GM11168 (cell line): ENCODE measurements at regions not wholly inside any gene's neighbourhood (a gene's known extent, or its start where the extent isn't known, plus 50 kb on each side); places are given as distances from the start of the nearest gene placed in this dataset.

ENCODE experiments used
- in situ Hi-C: fragments of 300-500 bp; cut with MboI; formaldehyde crosslinking; loops from one replicate; pipeline ENCODE4 v1.12.0; 2022; ENCODE audit warnings: low sequenced_read_pairs; ENCODE audit not compliant: unreplicated experiment

- in situ Hi-C loops, result no loop called here
Measured at GRCh38 chr10:78690354-78691111, 378.2 kb upstream of the ZMIZ1 start.

- in situ Hi-C loops, result no loop called here
Measured at GRCh38 chr10:78691301-78692030, 377.3 kb upstream of the ZMIZ1 start.

GRCh38 chr10:78692071-78692470 is 376.7 kb upstream of the ZMIZ1 start:
- in situ Hi-C loops, result no loop called here

- in situ Hi-C loops, result no loop called here
Measured at GRCh38 chr10:78695846-78696245, 372.9 kb upstream of the ZMIZ1 start.

GRCh38 chr10:78696791-78697395 is 371.9 kb upstream of the ZMIZ1 start:
- in situ Hi-C loops, result no loop called here

GRCh38 chr10:78699971-78700370 is 368.8 kb upstream of the ZMIZ1 start:
- in situ Hi-C loops, result no loop called here

GRCh38 chr10:78700413-78700812 is 368.4 kb upstream of the ZMIZ1 start:
- in situ Hi-C loops, result no loop called here

- in situ Hi-C loops, result no loop called here
Measured at GRCh38 chr10:78700816-78701520, 367.8 kb upstream of the ZMIZ1 start.

GRCh38 chr10:78702186-78702585 is 366.6 kb upstream of the ZMIZ1 start:
- in situ Hi-C loops, result no loop called here

GRCh38 chr10:78702876-78703275 is 365.9 kb upstream of the ZMIZ1 start:
- in situ Hi-C loops, result no loop called here

- in situ Hi-C loops, result no loop called here
Measured at GRCh38 chr10:78703593-78703992, 365.2 kb upstream of the ZMIZ1 start.

- in situ Hi-C loops, result no loop called here
Measured at GRCh38 chr10:78706256-78706655, 362.5 kb upstream of the ZMIZ1 start.

GRCh38 chr10:78706726-78707540 is 361.8 kb upstream of the ZMIZ1 start:
- in situ Hi-C loops, result no loop called here

GRCh38 chr10:78707745-78708144 is 361.0 kb upstream of the ZMIZ1 start:
- in situ Hi-C loops, result no loop called here

- in situ Hi-C loops, result no loop called here
Measured at GRCh38 chr10:78712147-78712546, 356.6 kb upstream of the ZMIZ1 start.

GRCh38 chr10:78713659-78714058 is 355.1 kb upstream of the ZMIZ1 start:
- in situ Hi-C loops, result no loop called here

- in situ Hi-C loops, result no loop called here
Measured at GRCh38 chr10:78714225-78714624, 354.5 kb upstream of the ZMIZ1 start.

GRCh38 chr10:78715435-78715834 is 353.3 kb upstream of the ZMIZ1 start:
- in situ Hi-C loops, result no loop called here

GRCh38 chr10:78716043-78716660 is 352.6 kb upstream of the ZMIZ1 start:
- in situ Hi-C loops, result no loop called here
